GM23338 (cell line): ENCODE measurements at regions not wholly inside any gene's neighbourhood (a gene's known extent, or its start where the extent isn't known, plus 50 kb on each side); places are given as distances from the start of the nearest gene placed in this dataset.

Experiments used
- ATAC-seq: fragments of 200-7000 bp; cut with Tn5 transposase; 3 replicates; pipeline ENCODE4 v1.9.1; 2020
- DNase-seq: peaks from one replicate; pipeline ENCODE4 v3.0.0-alpha.2; 2015; ENCODE audit warnings: low spot score
- H2AFZ ChIP-seq: fragments of 200-600 bp; sonication (generic); 2 replicates; pipeline ENCODE4 v1.8.0; 2016; ENCODE audit warnings: antibody characterized with exemption, mild to moderate bottlenecking, moderate library complexity
- H3F3A ChIP-seq: fragments of 200-600 bp; sonication (generic); replicated peaks from 2 replicates; pipeline ENCODE4 v1.8.0; 2017; ENCODE audit warnings: antibody characterized with exemption, mixed run types, low read depth
- H3K27ac ChIP-seq: fragments of 200-600 bp; sonication (generic); 2 replicates; pipeline ENCODE4 v1.6.1; 2016; ENCODE audit warnings: low read depth
- H3K27me3 ChIP-seq: fragments of 200-600 bp; sonication (generic); 2 replicates; pipeline ENCODE4 v1.8.0; 2016; ENCODE audit warnings: mild to moderate bottlenecking, mixed run types, moderate library complexity; ENCODE audit not compliant: insufficient read depth
- H3K36me3 ChIP-seq: fragments of 200-600 bp; sonication (generic); 2 replicates; pipeline ENCODE4 v1.8.0; 2016; ENCODE audit warnings: mild to moderate bottlenecking; ENCODE audit not compliant: insufficient read depth
- H3K4me1 ChIP-seq: fragments of 200-600 bp; sonication (generic); 2 replicates; pipeline ENCODE4 v1.8.0; 2016; ENCODE audit warnings: mild to moderate bottlenecking, moderate library complexity; ENCODE audit not compliant: insufficient read depth
- H3K4me2 ChIP-seq: fragments of 200-600 bp; sonication (generic); 2 replicates; pipeline ENCODE4 v1.7.1; 2017; ENCODE audit warnings: mixed run types
- H3K4me3 ChIP-seq: fragments of 200-600 bp; sonication (generic); 2 replicates; pipeline ENCODE4 v1.6.1; 2016; ENCODE audit warnings: mixed run types
- H3K79me2 ChIP-seq: fragments of 200-600 bp; sonication (generic); replicated peaks from 2 replicates; pipeline ENCODE4 v1.8.0; 2017; ENCODE audit warnings: mild to moderate bottlenecking; ENCODE audit not compliant: insufficient read depth
- H3K9me2 ChIP-seq: fragments of 200-600 bp; sonication (generic); 2 replicates; pipeline ENCODE4 v1.8.0; 2017; ENCODE audit not compliant: insufficient read depth
- H4K20me1 ChIP-seq: fragments of 200-600 bp; sonication (generic); replicated peaks from 2 replicates; pipeline ENCODE4 v1.8.0; 2017; ENCODE audit warnings: mild to moderate bottlenecking; ENCODE audit not compliant: insufficient read depth
- H3K27ac Mint-ChIP-seq: 2 replicates; pipeline ENCODE4 v1.8.0; 2020; ENCODE audit warnings: inconsistent platforms, mild to moderate bottlenecking, moderate library complexity, mixed read lengths
- H3K27me3 Mint-ChIP-seq: 3 replicates; pipeline ENCODE4 v1.8.0; 2022; ENCODE audit warnings: low read depth, mild to moderate bottlenecking, moderate library complexity, mixed read lengths, inconsistent platforms; ENCODE audit not compliant: insufficient read depth, poor library complexity
- H3K36me3 Mint-ChIP-seq: 3 replicates; pipeline ENCODE4 v1.8.0; 2021; ENCODE audit warnings: low read depth, mild to moderate bottlenecking, inconsistent platforms, moderate library complexity, mixed read lengths
- H3K4me1 Mint-ChIP-seq: 3 replicates; pipeline ENCODE4 v1.8.0; 2020; ENCODE audit warnings: mild to moderate bottlenecking, inconsistent platforms, mixed read lengths
- H3K4me3 Mint-ChIP-seq: 3 replicates; pipeline ENCODE4 v1.8.0; 2021; ENCODE audit warnings: moderate library complexity, mild to moderate bottlenecking, inconsistent platforms, mixed read lengths
- H3K9me3 Mint-ChIP-seq: 3 replicates; pipeline ENCODE4 v1.8.0; 2020; ENCODE audit warnings: moderate library complexity, mild to moderate bottlenecking, inconsistent platforms, mixed read lengths
- CREB1 ChIP-seq: fragments of 250-450 bp; sonication (Bioruptor Pico); IDR thresholded peaks from 2 replicates; pipeline ENCODE4 v1.5.0; 2020; ENCODE audit warnings: low read depth, mild to moderate bottlenecking, moderate library complexity
- CTCF ChIP-seq, 2 experiments: fragments of 200-600 bp in 1 of 2; sonication (generic) in 1 of 2; conservative IDR thresholded peaks; 2 replicates each; pipeline versions ENCODE4 v1.5.1 to v1.6.1; 2016 to 2017; ENCODE audit warnings: antibody characterized with exemption in 2 of 2, low read depth in 2 of 2, mild to moderate bottlenecking in 2 of 2, moderate library complexity in 1 of 2
- EZH2 ChIP-seq: fragments of 200-600 bp; sonication (generic); IDR thresholded peaks from one replicate; pipeline ENCODE4 v1.8.0; 2017; ENCODE audit warnings: antibody characterized with exemption, mild to moderate bottlenecking, low read depth; ENCODE audit not compliant: unreplicated experiment
- EZH2phosphoT487 ChIP-seq: fragments of 200-600 bp; sonication (generic); IDR thresholded peaks from one replicate; pipeline ENCODE4 v1.8.1; 2018; ENCODE audit warnings: antibody characterized with exemption; ENCODE audit not compliant: unreplicated experiment
- JUNB ChIP-seq: IDR thresholded peaks from one replicate; pipeline ENCODE4 v1.6.1; 2016; ENCODE audit warnings: antibody characterized with exemption; ENCODE audit not compliant: unreplicated experiment
- NANOG ChIP-seq: IDR thresholded peaks from 2 replicates; pipeline ENCODE4 v1.6.1; 2016; ENCODE audit warnings: antibody characterized with exemption, borderline replicate concordance
- POLR2AphosphoS5 ChIP-seq: IDR thresholded peaks from 2 replicates; pipeline ENCODE4 v1.6.1; 2016; ENCODE audit warnings: antibody characterized with exemption, low read depth
- REST ChIP-seq: IDR thresholded peaks from one replicate; pipeline ENCODE4 v1.6.1; 2018; ENCODE audit warnings: antibody characterized with exemption; ENCODE audit not compliant: unreplicated experiment
- ZNF114 ChIP-seq: fragments of 250-450 bp; sonication (Bioruptor Pico); IDR thresholded peaks from 2 replicates; pipeline ENCODE4 v1.5.0; 2020; ENCODE audit warnings: mild to moderate bottlenecking, moderate library complexity
- ZNF331 ChIP-seq: fragments of 250-450 bp; sonication (Bioruptor Pico); IDR thresholded peaks from 2 replicates; pipeline ENCODE4 v1.5.0; 2020; ENCODE audit warnings: low read depth, mild to moderate bottlenecking, moderate library complexity
- TF ChIP-seq, protein P1 (sequence below): IDR thresholded peaks from 2 replicates; pipeline ENCODE4 v1.6.1; 2016; ENCODE audit warnings: antibody characterized with exemption

DNA sequence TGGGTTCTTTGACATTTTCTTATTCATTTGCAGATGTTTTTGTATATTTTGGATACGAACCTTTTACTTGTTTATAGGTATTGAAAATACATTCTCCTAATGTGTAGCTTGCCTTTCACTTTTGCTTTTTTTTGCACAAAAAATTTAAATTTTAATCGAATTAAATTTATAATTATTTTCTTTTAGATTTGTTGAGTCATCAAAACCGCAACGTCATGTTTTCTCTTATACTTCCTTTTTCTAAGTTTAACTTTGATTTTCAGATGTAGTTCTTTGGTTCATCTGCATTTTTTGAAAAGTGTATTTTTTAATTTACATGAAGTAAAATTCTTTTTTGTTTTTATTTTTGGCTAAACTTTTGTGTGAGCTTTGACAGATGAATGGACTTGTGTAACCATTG lies 243.7 kb upstream of the DPYD start:
- H2AFZ ChIP-seq, result no peak overlapping the region
- H3F3A ChIP-seq, result no peaks in the 10 kb centered on the region
- Mint-ChIP-seq H3K4me1 (0 out of 3 replicates have a peak, but pooled peaks cover 3% of the 10 kb centered on the region), H3K27ac (0 out of 2 replicates have a peak overlapping the region, but pooled peaks have one; percentile 13), H3K9me3 (no peaks in the 10 kb centered on the region), H3K4me3 (no peak overlapping the region), H3K27me3 (no peaks in the 10 kb centered on the region), H3K36me3 (no peaks in the 10 kb centered on the region)
- DNase-seq (no peak), ATAC-seq (no peak)
- H3K4me3 ChIP-seq, result no peak overlapping the region
- no peaks in the 10 kb centered on the region for H3K4me1 ChIP-seq
- no peaks in the 10 kb centered on the region for H4K20me1 ChIP-seq
- no peaks in the 10 kb centered on the region for H3K36me3 ChIP-seq
- TF ChIP-seq ZNF114 (CRISPR knock-in tag), result no peak
- TF ChIP-seq JUNB, result no peak
- no peak for TF ChIP-seq EZH2phosphoT487
- TF ChIP-seq, protein P1, sequence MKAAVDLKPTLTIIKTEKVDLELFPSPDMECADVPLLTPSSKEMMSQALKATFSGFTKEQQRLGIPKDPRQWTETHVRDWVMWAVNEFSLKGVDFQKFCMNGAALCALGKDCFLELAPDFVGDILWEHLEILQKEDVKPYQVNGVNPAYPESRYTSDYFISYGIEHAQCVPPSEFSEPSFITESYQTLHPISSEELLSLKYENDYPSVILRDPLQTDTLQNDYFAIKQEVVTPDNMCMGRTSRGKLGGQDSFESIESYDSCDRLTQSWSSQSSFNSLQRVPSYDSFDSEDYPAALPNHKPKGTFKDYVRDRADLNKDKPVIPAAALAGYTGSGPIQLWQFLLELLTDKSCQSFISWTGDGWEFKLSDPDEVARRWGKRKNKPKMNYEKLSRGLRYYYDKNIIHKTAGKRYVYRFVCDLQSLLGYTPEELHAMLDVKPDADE, result no peak
- no peak for TF ChIP-seq CTCF (conservative IDR thresholded peaks at IDR 0.05; ENCODE audit: low read depth in 2 of 2)
- H3K79me2 ChIP-seq, result no peaks in the 10 kb centered on the region
- H3K9me2 ChIP-seq, result no peaks in the 10 kb centered on the region
- no peak overlapping the region for H3K27ac ChIP-seq
- H3K27me3 ChIP-seq, result no peaks in the 10 kb centered on the region
- H3K4me2 ChIP-seq, result no peak overlapping the region

DNA sequence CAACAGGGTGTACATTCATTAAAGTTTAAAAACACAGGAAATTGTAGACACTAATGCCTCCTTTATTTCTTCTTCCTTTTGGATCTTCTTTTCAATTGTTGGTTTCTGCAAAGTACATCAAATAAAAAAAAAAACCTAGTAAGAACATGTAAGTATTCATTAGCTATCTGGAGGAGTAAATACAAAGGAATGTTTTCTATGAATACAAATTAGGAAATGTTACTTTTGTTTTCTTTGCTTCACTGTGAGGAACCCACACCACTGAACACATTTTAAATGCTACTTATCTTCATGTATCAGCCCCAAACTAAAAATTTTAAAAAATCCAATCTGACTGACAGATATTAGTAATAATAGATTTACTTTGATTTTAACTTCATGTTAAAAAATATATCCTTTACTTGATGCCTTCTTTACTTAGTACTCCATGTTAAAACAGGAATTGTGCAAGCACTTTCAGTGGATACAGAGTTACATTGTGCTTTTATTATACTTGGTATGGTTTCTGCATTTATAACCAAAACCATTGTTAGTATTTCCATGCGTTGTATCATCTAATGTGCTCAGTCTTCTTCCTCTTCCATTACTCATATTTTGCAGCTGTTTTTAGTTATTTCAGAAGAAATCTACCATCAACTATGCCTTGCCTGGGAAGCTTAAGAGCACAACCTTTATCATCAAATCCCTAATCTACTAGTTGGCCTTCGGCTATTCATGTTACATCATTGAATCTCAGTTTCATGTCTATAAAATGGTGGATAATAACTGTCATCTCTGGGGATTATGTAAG lies 236.9 kb upstream of the DPYD start:
- no peak for DNase-seq
- no peak for TF ChIP-seq CTCF (conservative IDR thresholded peaks at IDR 0.05; ENCODE audit: low read depth in 2 of 2)
- no peak for TF ChIP-seq EZH2phosphoT487
- TF ChIP-seq JUNB, result no peak
- no peak for TF ChIP-seq POLR2AphosphoS5
- TF ChIP-seq ZNF331 (CRISPR knock-in tag), result no peak
- TF ChIP-seq, protein P1, result no peak
- TF ChIP-seq EZH2, result no peak
- no peak for TF ChIP-seq ZNF114 (CRISPR knock-in tag)
- no peak for TF ChIP-seq CREB1
- TF ChIP-seq REST, result no peak
- TF ChIP-seq NANOG, result no peak

More for the DNA sequence above, 236.9 kb upstream of the DPYD start:
- no peaks in the 10 kb centered on the region for H3K4me1 Mint-ChIP-seq
- ATAC-seq, result no peak
- H3K4me3 Mint-ChIP-seq, result no peak overlapping the region
- Histone ChIP-seq H3K4me3 (no peak overlapping the region), H3K27ac (no peak overlapping the region), H2AFZ (no peak overlapping the region), H3F3A (no peaks in the 10 kb centered on the region), H4K20me1 (no peaks in the 10 kb centered on the region), H3K9me2 (no peaks in the 10 kb centered on the region), H3K27me3 (no peaks in the 10 kb centered on the region), H3K36me3 (no peaks in the 10 kb centered on the region), H3K4me1 (no peaks in the 10 kb centered on the region), H3K79me2 (no peaks in the 10 kb centered on the region), H3K4me2 (no peak overlapping the region)
- H3K36me3 Mint-ChIP-seq, result no peaks in the 10 kb centered on the region
- H3K27ac Mint-ChIP-seq, result no peak overlapping the region
- H3K9me3 Mint-ChIP-seq, result peaks cover 12% of the 10 kb centered on the region; the same call in 2 of the 3 replicates
- H3K27me3 Mint-ChIP-seq, result no peaks in the 10 kb centered on the region
